Kidney glomerular epithelial cell (primary cell): ENCODE measurements at regions not wholly inside any gene's neighbourhood (a gene's known extent, or its start where the extent isn't known, plus 50 kb on each side); places are given as distances from the start of the nearest gene placed in this dataset.

Experiments
- DNase-seq: peaks from one replicate; lab custom pipeline; 2025; lab: John Stamatoyannopoulos, UW

DNA sequence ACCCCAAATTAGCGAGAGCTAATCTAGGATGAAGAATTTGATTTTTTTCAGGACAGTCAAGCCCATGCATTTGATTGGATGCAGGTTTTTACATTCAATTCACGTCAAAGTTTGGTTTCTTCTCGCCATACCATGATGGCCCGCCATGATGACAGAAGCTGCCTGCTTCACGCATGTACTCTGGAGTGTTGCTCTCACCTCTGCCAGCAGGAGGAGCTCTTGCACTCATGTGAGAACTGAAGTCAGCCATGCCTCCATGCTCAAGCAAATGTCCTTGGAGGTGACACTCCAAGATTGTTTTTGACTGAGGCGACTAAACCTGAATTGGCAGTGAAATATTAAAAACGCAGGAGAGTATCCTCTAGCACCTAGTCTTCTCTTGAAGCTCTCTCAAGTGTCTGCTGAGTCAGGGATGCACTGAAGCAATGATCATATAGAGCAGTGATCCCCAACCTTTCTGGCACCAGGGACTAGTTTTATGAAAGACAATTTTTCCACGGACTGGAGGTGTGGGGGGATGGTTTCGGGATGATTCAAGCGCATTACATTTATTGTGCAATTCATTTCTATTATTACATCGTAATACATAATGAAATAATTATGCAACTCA lies 120.9 kb downstream of the SAMMSON start:
- DNase-seq: peak; percentile 27

DNA sequence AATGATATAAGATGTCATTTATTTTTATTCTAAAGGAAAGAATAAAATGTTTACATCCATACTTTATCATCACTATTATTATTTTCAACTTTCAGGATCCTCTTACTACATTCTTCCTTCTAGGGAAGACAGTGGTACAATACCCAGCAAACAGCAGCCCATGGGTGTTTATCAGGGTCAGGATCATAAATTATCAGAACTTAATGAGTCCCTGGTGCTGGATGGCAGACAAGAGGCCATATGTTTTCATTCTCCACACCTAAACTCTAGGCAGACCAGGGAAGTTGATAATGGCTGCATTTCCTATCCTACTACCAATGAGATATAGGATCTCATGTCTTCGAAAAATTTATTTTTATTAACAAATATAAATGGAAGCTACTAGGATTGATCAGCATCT lies 127.7 kb downstream of the SAMMSON start:
- no peak for DNase-seq

DNA sequence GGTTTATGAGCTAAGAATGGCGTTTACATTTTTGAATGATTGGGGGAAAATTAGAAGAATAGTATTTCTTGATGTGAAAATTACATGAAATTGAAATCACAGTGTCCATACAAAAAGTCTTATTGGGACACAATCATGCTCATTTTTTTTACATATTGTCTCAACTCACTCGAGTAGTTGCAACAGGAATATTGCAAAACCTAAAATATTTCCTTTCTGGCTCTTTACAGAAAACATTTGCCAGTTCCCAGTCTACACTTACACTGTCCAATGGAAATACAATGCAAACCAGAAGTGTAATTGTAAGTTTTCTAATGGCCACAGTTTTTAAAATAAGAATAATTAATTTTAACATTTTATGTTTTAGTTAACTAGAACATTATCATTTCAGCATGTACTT lies 137.8 kb downstream of the SAMMSON start:
- DNase-seq: no peak

DNA sequence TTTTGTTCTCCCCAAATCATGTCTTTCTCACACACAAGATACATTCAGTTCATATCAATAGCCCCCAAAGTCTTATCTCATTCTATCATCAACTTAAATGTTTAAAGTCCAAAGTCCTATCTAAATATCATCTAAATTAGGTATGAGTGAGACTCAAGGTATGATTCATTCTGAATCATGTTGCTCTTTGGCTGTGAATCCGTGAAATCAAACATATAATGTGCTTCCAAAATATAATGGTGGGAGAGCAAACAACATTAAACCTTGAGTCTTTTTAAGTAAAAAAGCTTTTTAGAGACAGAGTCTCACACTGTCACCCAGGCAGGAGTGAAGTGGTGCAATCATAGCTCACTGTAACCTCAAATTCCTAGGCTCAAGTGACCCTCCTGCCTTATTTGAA lies 139.1 kb downstream of the SAMMSON start:
- no peak for DNase-seq
